Liver (tissue), 8 donors: ENCODE measurements at regions not wholly inside any gene's neighbourhood (a gene's known extent, or its start where the extent isn't known, plus 50 kb on each side); places are given as distances from the start of the nearest gene placed in this dataset.

ENCODE experiments used
- DNase-seq: peaks from one replicate; pipeline ENCODE4 v3.0.0-alpha.2; 2017; ENCODE audit warnings: low spot score
- H3K27ac ChIP-seq, 2 donors: one replicate each; pipeline ENCODE4 v1.7.0; 2013; ENCODE audit warnings: inconsistent platforms in 2 of 2, low read length in 2 of 2, control low read depth in 1 of 2, low read depth in 1 of 2, mild to moderate bottlenecking in 1 of 2
- H3K27me3 ChIP-seq, 4 donors: one replicate each; pipeline versions ENCODE4 v1.6.1 to v1.7.0; 2013; ENCODE audit warnings: low read length in 3 of 4, inconsistent platforms in 1 of 4, mild to moderate bottlenecking in 1 of 4, moderate library complexity in 1 of 4; ENCODE audit not compliant: control insufficient read depth in 4 of 4, insufficient read depth in 4 of 4
- H3K36me3 ChIP-seq, 4 donors: one replicate each; pipeline versions ENCODE4 v1.6.1 to v1.7.0; 2013; ENCODE audit warnings: low read length in 3 of 4, mild to moderate bottlenecking in 3 of 4, low read depth in 1 of 4, moderate library complexity in 1 of 4; ENCODE audit not compliant: control insufficient read depth in 4 of 4, insufficient read depth in 3 of 4
- H3K4me1 ChIP-seq, 4 donors: one replicate each; pipeline versions ENCODE4 v1.6.1 to v1.7.0; 2013; ENCODE audit warnings: low read length in 3 of 4, mild to moderate bottlenecking in 3 of 4, moderate library complexity in 1 of 4; ENCODE audit not compliant: control insufficient read depth in 4 of 4, insufficient read depth in 4 of 4
- H3K4me3 ChIP-seq, 3 donors: one replicate each; pipeline versions ENCODE4 v1.6.1 to v1.7.0; 2013; ENCODE audit warnings: low read length in 3 of 3, control low read depth in 1 of 3, low read depth in 1 of 3, mild to moderate bottlenecking in 1 of 3
- H3K9ac ChIP-seq, 2 donors: one replicate each; pipeline ENCODE4 v1.7.0; 2013; ENCODE audit warnings: low read length in 2 of 2, mild to moderate bottlenecking in 2 of 2, moderate library complexity in 2 of 2, control low read depth in 1 of 2, low read depth in 1 of 2
- H3K9me3 ChIP-seq, 4 donors: one replicate each; pipeline versions ENCODE4 v1.6.1 to v1.7.0; 2013; ENCODE audit warnings: low read length in 3 of 4; ENCODE audit not compliant: control insufficient read depth in 4 of 4
- ATF3 ChIP-seq: IDR thresholded peaks from 2 replicates; pipeline ENCODE4 v1.6.1; 2016; ENCODE audit warnings: antibody characterized with exemption
- CTCF ChIP-seq: fragments of 150-350 bp; IDR thresholded peaks from 2 replicates; pipeline ENCODE4 v1.5.1; 2017; ENCODE audit warnings: improper control_type of control experiment, low read depth, low read length; ENCODE audit not compliant: missing input control
- EGR1 ChIP-seq, 2 donors: IDR thresholded peaks; 2 replicates each; pipeline ENCODE4 v1.6.1; 2016 to 2018; ENCODE audit warnings: antibody characterized with exemption in 2 of 2, low read depth in 2 of 2
- FOXA1 ChIP-seq: IDR thresholded peaks from 2 replicates; pipeline ENCODE4 v1.6.1; 2016; ENCODE audit warnings: antibody characterized with exemption
- FOXA2 ChIP-seq: IDR thresholded peaks from 2 replicates; pipeline ENCODE4 v1.6.1; 2016; ENCODE audit warnings: antibody characterized with exemption
- GABPA ChIP-seq, 2 donors: IDR thresholded peaks in 1 of 2; conservative IDR thresholded peaks in 1 of 2; 2 replicates each; pipeline ENCODE4 v1.6.1; 2016; ENCODE audit warnings: antibody characterized with exemption in 2 of 2, mild to moderate bottlenecking in 1 of 2, moderate library complexity in 1 of 2
- HNF4A ChIP-seq, 2 donors: conservative IDR thresholded peaks; 2 replicates each; pipeline ENCODE4 v1.6.1; 2016; ENCODE audit warnings: antibody characterized with exemption in 2 of 2, mild to moderate bottlenecking in 2 of 2
- HNF4G ChIP-seq: IDR thresholded peaks from 2 replicates; pipeline ENCODE4 v1.6.1; 2016; ENCODE audit warnings: antibody characterized with exemption
- JUND ChIP-seq, 2 donors: IDR thresholded peaks; 2 replicates each; pipeline ENCODE4 v1.6.1; 2016; ENCODE audit warnings: antibody characterized with exemption in 2 of 2
- MAX ChIP-seq: IDR thresholded peaks from 2 replicates; pipeline ENCODE4 v1.6.1; 2016; ENCODE audit warnings: antibody characterized with exemption
- NR2F2 ChIP-seq: IDR thresholded peaks from 2 replicates; pipeline ENCODE4 v1.6.1; 2016; ENCODE audit warnings: antibody characterized with exemption
- RAD21 ChIP-seq, 2 donors: IDR thresholded peaks; 2 replicates each; pipeline ENCODE4 v1.6.1; 2016; ENCODE audit warnings: antibody characterized with exemption in 2 of 2, mild to moderate bottlenecking in 2 of 2
- REST ChIP-seq: IDR thresholded peaks from 2 replicates; pipeline ENCODE4 v1.6.1; 2016; ENCODE audit warnings: antibody characterized with exemption, mild to moderate bottlenecking
- RXRA ChIP-seq, 2 donors: IDR thresholded peaks; 2 replicates each; pipeline ENCODE4 v1.6.1; 2017 to 2018; ENCODE audit warnings: antibody characterized with exemption in 2 of 2, mild to moderate bottlenecking in 1 of 2
- SP1 ChIP-seq: IDR thresholded peaks from 2 replicates; pipeline ENCODE4 v1.6.1; 2018; ENCODE audit warnings: antibody characterized with exemption, mild to moderate bottlenecking
- TAF1 ChIP-seq: conservative IDR thresholded peaks from 2 replicates; pipeline ENCODE4 v1.6.1; 2016; ENCODE audit warnings: antibody characterized with exemption, mild to moderate bottlenecking
- YY1 ChIP-seq: IDR thresholded peaks from 2 replicates; pipeline ENCODE4 v1.6.1; 2016; ENCODE audit warnings: antibody characterized with exemption, mild to moderate bottlenecking
- ZBTB33 ChIP-seq: IDR thresholded peaks from 2 replicates; pipeline ENCODE4 v1.6.1; 2016; ENCODE audit warnings: antibody characterized with exemption
- WGBS: extraction: QIAGEN DNeasy Blood & Tissue Kit; methylation state at CpG from one replicate; pipeline ENCODE4 v1.1.7; 2013; 5-methylcytosine and 5-hydroxymethylcytosine counted together
- donor health status: healthy.
- donor health status: healthy.
- donor health status: healthy.
- donor health status: healthy.
- donor health status: healthy.

GRCh38 chr11:21975242-21975641 is 217.6 kb upstream of the ANO5 start:
- 40% methylated on average over 2 of the region's 2 CpGs for WGBS
- Histone ChIP-seq H3K4me3 (no peak overlapping the region), H3K9ac (no peak overlapping the region)

More at GRCh38 chr11:21975242-21975641, 217.6 kb upstream of the ANO5 start:
- peaks cover 0 to 2% (median 0%) of the 10 kb centered on the region in 4 donors for H3K27me3 ChIP-seq
- no peak overlapping the region for H3K27ac ChIP-seq
- H3K36me3 ChIP-seq, result no peaks in the 10 kb centered on the region
- DNase-seq, result no peak
- H3K4me1 ChIP-seq, result no peaks in the 10 kb centered on the region
- no peak for TF ChIP-seq RXRA (IDR thresholded peaks at IDR 0.05)
- no peak for TF ChIP-seq RAD21 (IDR thresholded peaks at IDR 0.05)
- no peak for TF ChIP-seq MAX
- TF ChIP-seq NR2F2, result no peak
- no peak for TF ChIP-seq EGR1 (IDR thresholded peaks at IDR 0.05; ENCODE audit: low read depth in 2 of 2)
- TF ChIP-seq GABPA (IDR thresholded peaks at IDR 0.05 in 1 of 2, conservative IDR thresholded peaks at IDR 0.05 in 1 of 2), result no peak
- TF ChIP-seq REST, result no peak
- TF ChIP-seq TAF1, result no peak
- no peak for TF ChIP-seq SP1
- TF ChIP-seq JUND (IDR thresholded peaks at IDR 0.05), result no peak
- no peak for TF ChIP-seq CTCF
- TF ChIP-seq HNF4G, result no peak
- TF ChIP-seq ZBTB33, result no peak
- no peak for TF ChIP-seq YY1
- TF ChIP-seq ATF3, result no peak
- no peak for TF ChIP-seq FOXA2
- TF ChIP-seq FOXA1, result no peak
- no peak for TF ChIP-seq HNF4A (conservative IDR thresholded peaks at IDR 0.05)
- H3K9me3 ChIP-seq, result peaks cover 0 to 2% (median 0%) of the 10 kb centered on the region in 4 donors
